GM12892 (cell line): ENCODE measurements at regions not wholly inside any gene's neighbourhood (a gene's known extent, or its start where the extent isn't known, plus 50 kb on each side); places are given as distances from the start of the nearest gene placed in this dataset.

Source experiments
- DNase-seq: peaks from one replicate; pipeline ENCODE4 v3.0.0; 2011; ENCODE audit not compliant: insufficient read length
- FAIRE-seq: peaks from 2 replicates; lab custom pipeline; 2011; peaks lifted over from hg19 to GRCh38; lab: Jason Lieb, UNC
- POLR2A ChIP-seq: IDR thresholded peaks from 2 replicates; pipeline ENCODE4 v1.6.1; 2011; ENCODE audit warnings: low read depth, low read length, control low read depth
- POLR2AphosphoS5 ChIP-seq: IDR thresholded peaks from 2 replicates; pipeline ENCODE4 v1.6.1; 2011; ENCODE audit warnings: low read depth, low read length, control low read depth
- TAF1 ChIP-seq: IDR thresholded peaks from 2 replicates; pipeline ENCODE4 v1.6.1; 2011; ENCODE audit warnings: low read depth, mild to moderate bottlenecking, control low read depth, low read length, borderline replicate concordance

DNA sequence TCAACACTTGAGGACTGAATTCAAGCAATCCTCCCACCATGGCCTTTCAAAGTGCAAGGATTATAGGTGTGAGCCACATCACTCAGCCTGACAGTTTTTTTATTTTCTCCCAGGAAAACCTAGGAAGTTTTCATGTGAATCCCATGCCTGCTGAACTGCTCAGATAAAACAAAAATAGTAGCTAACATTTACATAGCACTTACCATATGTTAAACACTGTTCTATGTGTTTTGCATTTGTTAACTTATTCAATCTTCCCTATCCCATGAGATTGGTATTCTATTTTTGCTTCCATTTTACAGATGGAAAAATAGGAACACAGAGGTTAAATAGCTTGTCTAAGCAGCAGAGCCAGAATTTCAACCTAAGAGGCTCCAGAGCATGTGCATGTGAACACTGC, 157.4 kb upstream of the KCTD1 start:
- FAIRE-seq (no peak), DNase-seq (no peak)
- TF ChIP-seq TAF1 (no peak), POLR2AphosphoS5 (no peak), POLR2A (no peak)

DNA sequence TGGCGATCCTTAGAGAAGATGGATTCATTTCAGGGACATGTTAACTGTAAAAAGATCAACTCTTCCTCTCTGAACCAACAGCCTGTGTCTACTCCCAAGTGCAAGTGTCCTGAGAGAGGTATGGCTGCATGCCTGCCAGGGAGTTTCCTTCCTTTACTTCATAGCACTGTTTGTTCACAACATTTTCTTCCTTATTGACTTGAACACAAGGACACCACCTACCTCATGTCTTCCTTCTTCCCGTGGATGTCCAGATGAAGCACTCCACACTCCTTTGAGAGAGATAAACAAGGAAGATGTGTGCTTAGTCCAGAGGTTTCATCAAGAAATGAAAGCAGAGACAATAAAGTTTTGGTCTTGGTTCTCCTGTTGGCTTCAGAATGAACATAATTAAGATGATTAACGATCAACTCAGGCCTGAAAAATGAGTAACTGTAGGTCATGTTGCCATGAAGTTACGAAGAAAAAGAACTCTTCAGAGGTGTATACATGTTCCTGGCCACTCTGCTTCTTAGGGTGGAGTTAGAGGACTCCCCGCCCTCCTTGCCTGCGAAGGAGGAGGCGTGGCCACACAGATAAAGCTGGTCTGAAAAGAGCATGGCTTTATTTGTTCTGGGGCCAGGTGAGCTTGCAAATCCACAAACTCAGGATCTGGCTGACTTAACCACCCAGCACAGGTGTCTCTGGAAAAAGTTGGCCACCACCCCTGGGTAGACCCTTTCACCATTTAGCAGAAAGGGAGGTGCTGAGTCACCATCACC, 155.0 kb upstream of the KCTD1 start:
- DNase-seq (no peak), FAIRE-seq (no peak)
- no peak for TF ChIP-seq POLR2AphosphoS5

DNA sequence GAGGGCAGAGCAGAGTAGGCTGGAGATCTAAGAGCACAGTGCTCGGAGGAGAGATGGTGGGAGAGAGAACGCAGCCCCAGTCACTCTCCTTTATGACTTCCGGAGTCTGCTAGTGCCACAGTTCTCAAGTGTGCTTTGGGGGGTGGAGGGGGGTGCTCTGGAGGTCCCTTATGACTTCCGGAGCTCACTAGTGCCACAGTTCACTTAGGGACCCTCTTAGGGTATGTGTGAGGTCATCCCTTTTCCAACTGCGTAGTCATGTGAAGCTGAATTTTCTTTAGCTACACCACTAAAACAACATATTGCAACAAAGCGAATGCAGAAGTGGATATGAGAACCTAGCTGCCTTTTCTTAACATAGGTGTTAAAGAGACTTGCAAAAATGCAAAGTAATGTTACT, 153.7 kb upstream of the KCTD1 start:
- no peak for DNase-seq
- TF ChIP-seq POLR2AphosphoS5 (no peak), TAF1 (no peak), POLR2A (no peak)
- no peak for FAIRE-seq

- FAIRE-seq, result no peak
- no peak for DNase-seq
- TF ChIP-seq POLR2AphosphoS5 (no peak), POLR2A (no peak), TAF1 (no peak)
These were observed 152.4 kb upstream of the KCTD1 start for GRCh38 chr18:26700728-26701127.

DNA sequence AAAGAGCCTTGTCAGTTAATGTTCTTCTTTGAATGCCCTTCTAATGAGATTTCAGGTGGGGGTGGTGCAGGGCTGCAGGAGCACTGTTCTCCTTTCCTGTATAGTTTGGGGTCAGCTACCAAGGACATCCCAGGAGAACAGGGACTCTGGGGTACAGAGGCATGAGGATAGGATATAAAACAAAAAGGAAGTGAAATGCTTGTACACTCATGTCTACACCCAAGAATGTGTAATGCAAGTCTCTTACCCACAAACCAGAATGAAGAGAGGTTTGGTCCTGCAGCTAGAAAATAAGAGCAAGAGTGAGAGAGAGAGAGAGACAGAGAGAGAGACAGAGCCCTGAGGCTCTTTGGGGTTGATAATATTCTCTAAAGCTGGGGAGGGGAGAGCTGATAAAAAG, 151.8 kb upstream of the KCTD1 start:
- DNase-seq (no peak), FAIRE-seq (no peak)
- no peak for TF ChIP-seq TAF1
- TF ChIP-seq POLR2A, result no peak
- TF ChIP-seq POLR2AphosphoS5, result no peak

GRCh38 chr18:26697186-26697884, 149.0 kb upstream of the KCTD1 start:
- TF ChIP-seq POLR2AphosphoS5, result no peak
- no peak for TF ChIP-seq POLR2A
- TF ChIP-seq TAF1, result no peak
- FAIRE-seq (no peak), DNase-seq (no peak)

DNA sequence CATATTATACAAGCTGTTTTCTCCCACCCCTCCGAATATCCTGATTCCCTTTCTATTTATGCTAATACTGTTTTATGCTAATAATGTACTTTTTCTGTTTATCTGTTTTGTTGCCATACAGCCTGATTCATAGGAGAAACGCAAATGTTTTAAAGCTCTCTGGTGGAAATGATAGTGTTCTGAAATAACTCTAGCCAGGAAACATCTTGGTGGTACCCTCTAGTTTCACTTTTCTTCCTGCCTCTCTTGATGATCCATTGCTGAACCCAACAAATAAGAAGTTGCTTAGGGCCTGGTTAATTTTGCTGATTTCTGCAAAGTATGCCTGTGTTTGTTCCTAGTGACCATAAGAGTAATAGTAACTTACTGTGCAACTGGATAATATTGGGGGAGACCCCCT, 148.4 kb upstream of the KCTD1 start:
- DNase-seq, result no peak
- TF ChIP-seq TAF1 (no peak), POLR2AphosphoS5 (no peak), POLR2A (no peak)
- FAIRE-seq, result no peak

- TF ChIP-seq POLR2AphosphoS5 (no peak), TAF1 (no peak), POLR2A (no peak)
- FAIRE-seq (no peak), DNase-seq (no peak)
These were observed 148.0 kb upstream of the KCTD1 start for GRCh38 chr18:26696308-26696707.

GRCh38 chr18:26689226-26689879, 141.0 kb upstream of the KCTD1 start:
- DNase-seq (no peak), FAIRE-seq (no peak)
- no peak for TF ChIP-seq TAF1
- no peak for TF ChIP-seq POLR2A
- TF ChIP-seq POLR2AphosphoS5, result no peak

DNA sequence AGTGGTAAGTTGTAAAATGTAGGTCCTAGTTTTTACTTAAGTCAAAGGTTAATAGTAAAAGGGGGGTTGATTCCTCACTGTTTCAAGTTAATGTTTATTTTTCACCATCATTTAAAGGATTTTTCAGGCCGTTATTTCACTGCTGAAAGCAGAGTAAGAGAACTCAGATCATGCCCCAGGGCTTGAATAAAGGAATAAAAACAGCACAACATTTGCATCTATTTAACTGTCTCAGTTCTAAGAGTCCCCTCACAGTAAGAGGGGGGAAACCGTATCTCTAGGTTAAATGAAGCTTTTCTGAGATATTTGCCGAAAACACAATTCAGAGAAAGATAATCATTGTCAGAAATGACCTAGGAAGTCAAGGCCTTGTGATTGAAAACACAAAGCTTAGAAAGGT, 138.2 kb upstream of the KCTD1 start:
- TF ChIP-seq POLR2AphosphoS5, result no peak
- no peak for TF ChIP-seq POLR2A
- no peak for TF ChIP-seq TAF1
- no peak for FAIRE-seq
- no peak for DNase-seq

DNA sequence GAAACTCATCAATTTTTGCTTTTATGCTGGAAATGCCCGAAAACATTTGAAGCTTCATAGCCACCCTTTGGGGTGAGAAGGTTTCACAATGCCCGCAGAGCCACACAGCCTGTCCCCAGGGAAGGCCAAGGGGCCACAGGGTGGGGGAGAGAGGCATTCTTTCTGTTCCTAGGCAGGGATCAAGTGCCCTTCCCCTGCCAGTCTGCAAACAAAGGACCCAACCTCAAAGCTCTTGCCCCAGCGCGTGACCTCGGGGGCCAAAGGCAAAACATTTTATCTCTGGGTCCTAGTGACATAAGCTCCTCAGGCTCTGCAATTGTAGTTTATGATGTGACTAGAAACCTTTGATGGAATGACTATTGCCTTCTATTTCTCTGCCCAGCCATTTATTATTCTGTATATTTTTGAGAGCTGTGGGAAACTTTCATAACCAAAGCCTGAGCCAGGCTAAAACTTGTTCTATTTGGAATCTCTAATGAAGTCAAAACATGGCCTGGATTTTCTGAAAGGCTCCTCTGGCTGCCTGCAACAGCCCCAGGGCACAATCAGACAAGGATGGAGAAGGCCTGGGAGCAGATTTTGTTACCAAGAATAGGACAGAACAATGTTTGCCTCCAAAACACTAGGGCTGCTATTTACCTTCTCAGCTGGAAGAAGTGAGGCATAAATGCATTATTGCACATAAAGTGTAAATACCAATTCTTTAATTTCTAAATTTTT, 137.2 kb upstream of the KCTD1 start:
- TF ChIP-seq POLR2A (no peak), POLR2AphosphoS5 (no peak)
- FAIRE-seq (no peak), DNase-seq (no peak)

DNA sequence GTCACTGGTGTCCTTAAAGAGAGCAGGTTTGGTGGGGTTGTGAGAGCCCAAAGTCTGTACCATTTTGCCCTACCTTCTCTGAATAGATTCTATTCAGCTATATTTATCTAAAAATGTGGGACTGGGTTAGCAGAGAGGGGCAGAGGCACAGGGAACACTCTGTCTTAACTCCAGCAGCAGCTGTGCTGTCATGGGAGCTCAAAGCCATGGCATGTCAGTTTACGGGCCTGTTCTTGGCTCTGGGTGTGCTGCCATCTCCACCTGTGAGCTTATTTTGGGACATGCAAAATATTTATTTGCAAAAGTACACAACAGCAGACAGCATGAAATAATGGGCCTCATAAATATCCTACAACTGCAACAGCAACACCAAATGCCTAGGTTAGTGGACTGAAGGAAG, 129.6 kb upstream of the KCTD1 start:
- DNase-seq (no peak), FAIRE-seq (no peak)
- TF ChIP-seq POLR2AphosphoS5, result no peak
- TF ChIP-seq POLR2A, result no peak
- TF ChIP-seq TAF1, result no peak
